Mucosa of descending colon (tissue), 3 donors: ENCODE measurements at regions not wholly inside any gene's neighbourhood (a gene's known extent, or its start where the extent isn't known, plus 50 kb on each side); places are given as distances from the start of the nearest gene placed in this dataset.

ENCODE experiments used
- ATAC-seq: fragments of 200-7000 bp; cut with Tn5 transposase; one replicate; pipeline ENCODE4 v1.9.1; 2020; ENCODE audit warnings: mild to moderate bottlenecking, moderate library complexity
- DNase-seq, 3 donors: peaks; one replicate each; pipeline ENCODE4 v3.0.0-alpha.2; 2020
- H3K36me3 ChIP-seq: fragments of 200-600 bp; one replicate; pipeline ENCODE4 v1.8.0; 2021; ENCODE audit warnings: low read depth, mild to moderate bottlenecking
- H3K4me1 ChIP-seq: fragments of 200-600 bp; one replicate; pipeline ENCODE4 v1.8.0; 2021; ENCODE audit warnings: low read depth, mild to moderate bottlenecking
- H3K4me3 ChIP-seq: fragments of 200-600 bp; one replicate; pipeline ENCODE4 v1.8.0; 2021; ENCODE audit warnings: mild to moderate bottlenecking
- H3K9me3 ChIP-seq: fragments of 200-600 bp; one replicate; pipeline ENCODE4 v1.8.0; 2021; ENCODE audit warnings: mild to moderate bottlenecking
- CTCF ChIP-seq: fragments of 200-600 bp; IDR thresholded peaks from one replicate; pipeline ENCODE4 v1.8.0; 2022; ENCODE audit warnings: antibody characterized with exemption, mild to moderate bottlenecking
- intact Hi-C, 2 donors: fragments of 100-400 bp; cut with DNase I in 1 of 2; cut with micrococcal nuclease in 1 of 2; formaldehyde crosslinking; loops; one replicate each; pipeline versions ENCODE4 v1.11.0 to v1.11.1; 2022; cut with DNase I, micrococcal nuclease
- donor health status: DM: no; HTN: no; CAD: no; lungs with moderate emphysema.
- donor health status: DM: no; HTN: no; CAD: no.
- donor health status: DM: no; HTN: yes; CAD: no.

DNA sequence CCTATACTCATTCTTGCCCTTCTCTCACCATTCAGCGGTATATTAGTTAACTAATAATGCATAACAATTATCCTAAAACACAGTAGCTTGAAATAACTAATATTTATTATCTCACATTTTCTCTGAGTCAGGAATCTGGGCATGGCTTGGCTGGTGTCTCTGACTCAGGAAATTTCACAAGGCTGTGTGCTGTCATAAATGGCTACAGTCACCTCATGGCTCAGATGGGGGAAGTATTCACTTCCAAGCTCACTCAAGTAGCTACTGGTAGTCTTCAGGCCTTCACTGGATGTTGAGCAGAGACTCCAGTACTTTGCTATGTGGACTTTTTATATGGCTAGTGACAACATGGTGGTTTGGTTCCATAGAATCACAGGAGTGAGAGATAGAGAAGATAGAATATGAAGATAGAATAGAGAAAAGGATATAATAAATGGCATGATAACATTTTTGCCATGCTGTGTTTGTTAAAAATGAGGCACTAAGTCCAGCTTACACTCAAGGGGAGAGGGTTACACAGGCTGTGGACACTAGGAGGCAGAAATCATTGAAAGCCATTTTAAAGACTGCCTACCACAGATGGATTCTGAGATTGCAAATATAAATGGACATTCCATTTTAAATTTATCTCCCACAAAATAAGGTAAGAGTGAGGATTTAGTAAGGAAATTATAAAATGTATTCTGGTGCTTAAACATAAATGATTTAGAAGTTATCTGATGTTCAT is 997.8 kb upstream of the CHORDC1 start:
- Histone ChIP-seq H3K4me3 (no peak overlapping the region), H3K4me1 (no peaks in the 10 kb centered on the region), H3K9me3 (no peaks in the 10 kb centered on the region), H3K36me3 (no peaks in the 10 kb centered on the region)
- ATAC-seq (no peak), DNase-seq (no peak)
- intact Hi-C loops = no loop called here
- TF ChIP-seq CTCF = no peak

GRCh38 chr11:91219535-91219934 is 996.7 kb upstream of the CHORDC1 start:
- no peak for TF ChIP-seq CTCF
- DNase-seq (no peak), ATAC-seq (no peak)
- no peak overlapping the region for H3K4me3 ChIP-seq
- intact Hi-C loops = no loop called here
- H3K4me1 ChIP-seq = no peaks in the 10 kb centered on the region
- no peaks in the 10 kb centered on the region for H3K9me3 ChIP-seq
- no peaks in the 10 kb centered on the region for H3K36me3 ChIP-seq

GRCh38 chr11:91209751-91210150 is 986.9 kb upstream of the CHORDC1 start:
- intact Hi-C loops = no loop called here
- H3K36me3 ChIP-seq = no peaks in the 10 kb centered on the region
- no peak for TF ChIP-seq CTCF
- no peak for DNase-seq
- ATAC-seq = no peak
- H3K4me3 ChIP-seq = no peak overlapping the region
- no peaks in the 10 kb centered on the region for H3K4me1 ChIP-seq
- H3K9me3 ChIP-seq = peaks cover 5% of the 10 kb centered on the region

- ATAC-seq = no peak
- intact Hi-C loops = no loop called here
- H3K4me3 ChIP-seq = no peak overlapping the region
- no peaks in the 10 kb centered on the region for H3K36me3 ChIP-seq
- no peaks in the 10 kb centered on the region for H3K4me1 ChIP-seq
- H3K9me3 ChIP-seq = peaks cover 5% of the 10 kb centered on the region
- DNase-seq = no peak
- TF ChIP-seq CTCF = no peak
Measured at GRCh38 chr11:91209306-91209705, 986.5 kb upstream of the CHORDC1 start.

DNA sequence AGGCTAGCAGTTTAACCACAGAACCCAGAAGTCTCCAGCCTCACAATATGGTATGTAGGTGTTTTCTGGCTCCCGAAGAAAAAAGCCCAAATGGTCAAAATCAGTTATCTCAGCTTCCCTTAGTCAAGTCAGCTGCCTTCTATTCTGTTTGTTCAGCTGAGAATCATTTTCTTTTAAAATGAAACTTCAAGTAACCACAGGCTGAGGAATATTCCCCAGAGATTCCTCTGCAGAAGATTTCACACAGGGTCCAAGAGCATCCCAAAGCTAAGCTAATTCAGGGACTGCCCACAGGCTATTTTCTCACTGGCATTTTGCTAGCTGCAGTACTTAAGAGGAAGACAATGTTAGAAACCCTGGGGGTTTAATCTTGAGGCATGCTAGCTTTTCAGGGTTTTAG is 977.0 kb upstream of the CHORDC1 start:
- Histone ChIP-seq H3K4me3 (no peak overlapping the region), H3K4me1 (no peaks in the 10 kb centered on the region), H3K9me3 (peaks cover 6% of the 10 kb centered on the region), H3K36me3 (no peaks in the 10 kb centered on the region)
- ATAC-seq = no peak
- no peak for TF ChIP-seq CTCF
- no peak for DNase-seq
- intact Hi-C loops = no loop called here

DNA sequence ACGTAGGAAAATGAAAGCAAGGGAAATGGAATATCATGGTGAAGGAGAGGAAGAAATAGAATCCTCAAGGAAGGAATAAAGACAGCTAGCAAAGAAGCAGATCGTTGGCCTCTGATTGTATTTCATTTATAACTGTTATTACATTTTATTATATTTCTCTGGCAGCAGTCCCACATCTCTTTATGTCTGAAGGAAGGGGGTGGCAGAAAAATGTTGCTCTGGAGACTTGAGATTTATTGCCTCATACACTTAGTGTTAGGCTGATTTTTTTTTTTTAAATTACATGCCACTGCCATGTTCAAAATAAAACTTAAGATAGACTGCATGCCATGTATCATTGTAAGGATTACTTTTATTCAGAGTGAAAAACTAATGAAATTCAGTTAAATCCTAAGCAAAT is 971.7 kb upstream of the CHORDC1 start:
- Histone ChIP-seq H3K4me3 (no peak overlapping the region), H3K9me3 (peaks cover 6% of the 10 kb centered on the region), H3K4me1 (no peaks in the 10 kb centered on the region), H3K36me3 (no peaks in the 10 kb centered on the region)
- no peak for ATAC-seq
- no peak for TF ChIP-seq CTCF
- intact Hi-C loops = no loop called here
- DNase-seq = no peak
